MM.1S (cell line): ENCODE measurements at regions not wholly inside any gene's neighbourhood (a gene's known extent, or its start where the extent isn't known, plus 50 kb on each side); places are given as distances from the start of the nearest gene placed in this dataset.

Experiments used
- DNase-seq: peaks from one replicate; pipeline ENCODE4 v3.0.0-alpha.2; 2015
- H2AFZ ChIP-seq: fragments of 300-600 bp; sonication (generic); 2 replicates; pipeline ENCODE4 v1.6.0; 2016; ENCODE audit warnings: antibody characterized with exemption, low read length
- H3F3A ChIP-seq: fragments of 300-600 bp; sonication (generic); 2 replicates; pipeline ENCODE4 v1.6.1; 2016; ENCODE audit warnings: mild to moderate bottlenecking, antibody characterized with exemption, low read length, moderate library complexity, mixed read lengths; ENCODE audit not compliant: insufficient read depth
- H3K27ac ChIP-seq: fragments of 300-600 bp; sonication (generic); 2 replicates; pipeline ENCODE4 v1.5.1; 2016; ENCODE audit warnings: mild to moderate bottlenecking, low read length
- H3K27me3 ChIP-seq: fragments of 300-600 bp; sonication (generic); replicated peaks from 2 replicates; pipeline ENCODE4 v1.6.0; 2016; ENCODE audit warnings: low read length; ENCODE audit not compliant: insufficient read depth
- H3K36me3 ChIP-seq: fragments of 300-600 bp; sonication (generic); replicated peaks from 2 replicates; pipeline ENCODE4 v1.6.1; 2016; ENCODE audit warnings: mild to moderate bottlenecking, low read length, mixed read lengths; ENCODE audit not compliant: insufficient read depth
- H3K4me1 ChIP-seq: fragments of 300-600 bp; sonication (generic); 2 replicates; pipeline ENCODE4 v1.6.1; 2016; ENCODE audit warnings: low read length, mixed read lengths
- H3K4me2 ChIP-seq: fragments of 300-600 bp; sonication (generic); 2 replicates; pipeline ENCODE4 v1.6.0; 2016; ENCODE audit warnings: low read depth, low read length
- H3K4me3 ChIP-seq: fragments of 300-600 bp; sonication (generic); 2 replicates; pipeline ENCODE4 v1.5.1; 2016; ENCODE audit warnings: low read length, mixed read lengths
- H3K79me2 ChIP-seq: fragments of 300-600 bp; sonication (generic); 2 replicates; pipeline ENCODE4 v1.6.1; 2016; ENCODE audit warnings: mixed run types, low read length, mixed read lengths
- H3K9ac ChIP-seq: fragments of 300-600 bp; sonication (generic); 2 replicates; pipeline ENCODE4 v1.6.1; 2016; ENCODE audit warnings: low read length, mixed read lengths
- H3K9me2 ChIP-seq: fragments of 300-600 bp; sonication (generic); replicated peaks from 2 replicates; pipeline ENCODE4 v1.6.1; 2016; ENCODE audit warnings: mild to moderate bottlenecking, low read length, mixed read lengths; ENCODE audit not compliant: insufficient read depth
- H3K9me3 ChIP-seq: fragments of 300-600 bp; sonication (generic); replicated peaks from 2 replicates; pipeline ENCODE4 v1.6.1; 2016; ENCODE audit warnings: mild to moderate bottlenecking, low read length, mixed read lengths; ENCODE audit not compliant: insufficient read depth
- H4K20me1 ChIP-seq: fragments of 300-600 bp; sonication (generic); 2 replicates; pipeline ENCODE4 v1.6.1; 2016; ENCODE audit warnings: mild to moderate bottlenecking, low read length, moderate library complexity, mixed read lengths; ENCODE audit not compliant: insufficient read depth
- EZH2 ChIP-seq: fragments of 300-600 bp; sonication (generic); optimal IDR thresholded peaks from 2 replicates; pipeline ENCODE3; 2017; ENCODE audit warnings: low read depth, mild to moderate bottlenecking, antibody characterized with exemption, low read length, mixed read lengths
- EZH2phosphoT487 ChIP-seq: fragments of 300-600 bp; sonication (generic); IDR thresholded peaks from 2 replicates; pipeline ENCODE4 v1.6.1; 2018; ENCODE audit warnings: antibody characterized with exemption, low read length
- TF ChIP-seq, protein P1 (sequence below): fragments of 300-600 bp; sonication (generic); IDR thresholded peaks from 2 replicates; pipeline ENCODE4 v1.5.1; 2016; ENCODE audit warnings: antibody characterized with exemption, low read length, mixed read lengths

- DNase-seq = no peak
- TF ChIP-seq, protein P1, sequence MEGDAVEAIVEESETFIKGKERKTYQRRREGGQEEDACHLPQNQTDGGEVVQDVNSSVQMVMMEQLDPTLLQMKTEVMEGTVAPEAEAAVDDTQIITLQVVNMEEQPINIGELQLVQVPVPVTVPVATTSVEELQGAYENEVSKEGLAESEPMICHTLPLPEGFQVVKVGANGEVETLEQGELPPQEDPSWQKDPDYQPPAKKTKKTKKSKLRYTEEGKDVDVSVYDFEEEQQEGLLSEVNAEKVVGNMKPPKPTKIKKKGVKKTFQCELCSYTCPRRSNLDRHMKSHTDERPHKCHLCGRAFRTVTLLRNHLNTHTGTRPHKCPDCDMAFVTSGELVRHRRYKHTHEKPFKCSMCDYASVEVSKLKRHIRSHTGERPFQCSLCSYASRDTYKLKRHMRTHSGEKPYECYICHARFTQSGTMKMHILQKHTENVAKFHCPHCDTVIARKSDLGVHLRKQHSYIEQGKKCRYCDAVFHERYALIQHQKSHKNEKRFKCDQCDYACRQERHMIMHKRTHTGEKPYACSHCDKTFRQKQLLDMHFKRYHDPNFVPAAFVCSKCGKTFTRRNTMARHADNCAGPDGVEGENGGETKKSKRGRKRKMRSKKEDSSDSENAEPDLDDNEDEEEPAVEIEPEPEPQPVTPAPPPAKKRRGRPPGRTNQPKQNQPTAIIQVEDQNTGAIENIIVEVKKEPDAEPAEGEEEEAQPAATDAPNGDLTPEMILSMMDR = no peak
- TF ChIP-seq EZH2 (no peak), EZH2phosphoT487 (no peak)
- no peak overlapping the region for H3K4me2 ChIP-seq
- no peaks in the 10 kb centered on the region for H3K4me1 ChIP-seq
- H3K27me3 ChIP-seq = no peaks in the 10 kb centered on the region
- H3K9me2 ChIP-seq = no peaks in the 10 kb centered on the region
- no peak overlapping the region for H3K27ac ChIP-seq
- H3K36me3 ChIP-seq = no peaks in the 10 kb centered on the region
- H3K9ac ChIP-seq = no peak overlapping the region
- H4K20me1 ChIP-seq = no peaks in the 10 kb centered on the region
- no peak overlapping the region for H3K4me3 ChIP-seq
- H2AFZ ChIP-seq = no peak overlapping the region
- H3F3A ChIP-seq = no peaks in the 10 kb centered on the region
- H3K79me2 ChIP-seq = no peaks in the 10 kb centered on the region
- H3K9me3 ChIP-seq = no peaks in the 10 kb centered on the region
Observed at GRCh38 chr15:29593111-29593510, 229.2 kb downstream of the TJP1 start.

- H3K79me2 ChIP-seq = no peaks in the 10 kb centered on the region
- H4K20me1 ChIP-seq = no peaks in the 10 kb centered on the region
- no peaks in the 10 kb centered on the region for H3K9me2 ChIP-seq
- no peak overlapping the region for H3K4me3 ChIP-seq
- H3K27ac ChIP-seq = no peak overlapping the region
- no peak overlapping the region for H2AFZ ChIP-seq
- no peaks in the 10 kb centered on the region for H3K4me1 ChIP-seq
- DNase-seq = no peak
- no peaks in the 10 kb centered on the region for H3K36me3 ChIP-seq
- no peak overlapping the region for H3K4me2 ChIP-seq
- no peaks in the 10 kb centered on the region for H3K9me3 ChIP-seq
- no peak for TF ChIP-seq EZH2
- TF ChIP-seq, protein P1 = no peak
- TF ChIP-seq EZH2phosphoT487 = no peak
- H3F3A ChIP-seq = no peaks in the 10 kb centered on the region
- H3K9ac ChIP-seq = no peak overlapping the region
- no peaks in the 10 kb centered on the region for H3K27me3 ChIP-seq
Observed at GRCh38 chr15:29590701-29591100, 231.6 kb downstream of the TJP1 start.

DNA sequence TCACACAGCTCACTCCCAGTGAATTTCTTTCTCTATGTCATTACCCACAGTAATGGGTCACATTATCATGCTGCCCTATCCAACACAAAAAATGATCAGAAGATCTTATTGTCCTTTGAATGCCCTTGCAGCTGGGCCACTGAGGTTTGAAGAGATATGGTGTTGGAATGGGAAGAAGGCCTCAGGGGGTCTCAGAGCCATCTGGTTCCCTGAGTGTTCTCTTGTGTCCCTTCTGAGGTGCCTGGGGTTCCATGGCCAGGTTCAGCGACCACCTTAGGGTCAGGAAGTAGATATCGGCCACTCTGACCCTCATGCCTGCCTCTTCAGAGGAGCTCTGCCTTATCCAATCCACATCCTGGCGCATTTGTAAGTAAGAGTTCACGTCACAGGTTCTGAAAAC, 232.3 kb downstream of the TJP1 start:
- Histone ChIP-seq H3K79me2 (no peaks in the 10 kb centered on the region), H3F3A (no peaks in the 10 kb centered on the region), H3K4me2 (no peak overlapping the region), H3K4me1 (no peaks in the 10 kb centered on the region), H2AFZ (no peak overlapping the region), H4K20me1 (no peaks in the 10 kb centered on the region), H3K9me3 (no peaks in the 10 kb centered on the region), H3K27me3 (no peaks in the 10 kb centered on the region), H3K9ac (no peak overlapping the region), H3K9me2 (no peaks in the 10 kb centered on the region), H3K4me3 (no peak overlapping the region), H3K27ac (no peak overlapping the region), H3K36me3 (no peaks in the 10 kb centered on the region)
- TF ChIP-seq EZH2phosphoT487 (no peak), EZH2 (no peak)
- TF ChIP-seq, protein P1 = no peak
- no peak for DNase-seq

DNA sequence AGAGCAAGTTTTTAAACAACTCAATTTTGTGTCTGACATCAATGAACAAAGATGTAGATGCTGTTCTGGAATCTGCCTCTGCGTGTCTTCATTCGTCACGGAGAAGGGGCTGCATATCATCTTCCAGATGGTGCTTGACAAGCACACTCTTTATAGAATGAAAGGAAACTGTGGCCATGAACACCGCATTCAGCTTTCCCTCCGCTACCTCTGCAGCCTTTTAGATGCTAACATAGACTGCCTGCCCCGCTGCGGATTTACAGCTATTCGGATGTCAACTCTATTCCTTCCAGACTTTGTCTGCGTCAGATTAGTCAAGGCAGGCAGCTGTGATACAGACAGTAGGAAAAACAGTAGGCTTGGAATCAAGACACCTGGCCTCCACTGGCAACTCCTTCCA, 232.9 kb downstream of the TJP1 start:
- no peak overlapping the region for H2AFZ ChIP-seq
- H3K27ac ChIP-seq = no peak overlapping the region
- H3K4me2 ChIP-seq = no peak overlapping the region

More for the DNA sequence above, 232.9 kb downstream of the TJP1 start:
- no peaks in the 10 kb centered on the region for H3K79me2 ChIP-seq
- no peak for TF ChIP-seq EZH2phosphoT487
- H3K27me3 ChIP-seq = no peaks in the 10 kb centered on the region
- no peak for DNase-seq
- H3K36me3 ChIP-seq = no peaks in the 10 kb centered on the region
- no peaks in the 10 kb centered on the region for H4K20me1 ChIP-seq
- no peak overlapping the region for H3K9ac ChIP-seq
- no peaks in the 10 kb centered on the region for H3K9me3 ChIP-seq
- no peak overlapping the region for H3K4me3 ChIP-seq
- H3K9me2 ChIP-seq = no peaks in the 10 kb centered on the region
- H3K4me1 ChIP-seq = no peaks in the 10 kb centered on the region
- no peaks in the 10 kb centered on the region for H3F3A ChIP-seq
